Peyer's patch (tissue), 4 donors: ENCODE measurements at regions not wholly inside any gene's neighbourhood (a gene's known extent, or its start where the extent isn't known, plus 50 kb on each side); places are given as distances from the start of the nearest gene placed in this dataset.

Source experiments
- DNase-seq, 3 donors: peaks; one replicate each; pipeline ENCODE4 v3.0.0-alpha.2; 2017 to 2019
- H3K27ac ChIP-seq, 4 donors: fragments of 200-600 bp; sonication (generic); one replicate each; pipeline ENCODE4 v1.5.1; 2016 to 2019
- H3K27me3 ChIP-seq, 2 donors: fragments of 200-600 bp; sonication (generic); one replicate each; pipeline ENCODE4 v1.5.1; 2019
- H3K36me3 ChIP-seq, 3 donors: fragments of 200-600 bp; sonication (generic); one replicate each; pipeline ENCODE4 v1.5.1; 2016 to 2019
- H3K4me1 ChIP-seq, 4 donors: fragments of 200-600 bp; sonication (generic); one replicate each; pipeline ENCODE4 v1.5.1; 2016 to 2019
- H3K4me3 ChIP-seq, 4 donors: fragments of 200-600 bp; sonication (generic); 1 replicate in 3 of 4; 2 replicates in 1 of 4; pipeline ENCODE4 v1.5.1; 2016 to 2019; ENCODE audit warnings: mild to moderate bottlenecking in 1 of 4
- H3K9me3 ChIP-seq, 4 donors: fragments of 200-600 bp; sonication (generic); one replicate each; pipeline ENCODE4 v1.5.1; 2016 to 2019; ENCODE audit warnings: mild to moderate bottlenecking in 1 of 4
- CTCF ChIP-seq, 6 experiments: fragments of 450-650 bp in 4 of 6; fragments of 200-600 bp in 2 of 6; sonication (generic) in 1 of 6; IDR thresholded peaks; one replicate each; pipeline ENCODE4 v1.5.1; 2017 to 2019; ENCODE audit warnings: antibody characterized with exemption in 6 of 6, mild to moderate bottlenecking in 3 of 6, moderate library complexity in 1 of 6
- POLR2A ChIP-seq, 2 donors: fragments of 450-650 bp; IDR thresholded peaks; one replicate each; pipeline ENCODE4 v1.5.1; 2017; ENCODE audit warnings: antibody characterized with exemption in 2 of 2, mild to moderate bottlenecking in 2 of 2, moderate library complexity in 2 of 2

DNA sequence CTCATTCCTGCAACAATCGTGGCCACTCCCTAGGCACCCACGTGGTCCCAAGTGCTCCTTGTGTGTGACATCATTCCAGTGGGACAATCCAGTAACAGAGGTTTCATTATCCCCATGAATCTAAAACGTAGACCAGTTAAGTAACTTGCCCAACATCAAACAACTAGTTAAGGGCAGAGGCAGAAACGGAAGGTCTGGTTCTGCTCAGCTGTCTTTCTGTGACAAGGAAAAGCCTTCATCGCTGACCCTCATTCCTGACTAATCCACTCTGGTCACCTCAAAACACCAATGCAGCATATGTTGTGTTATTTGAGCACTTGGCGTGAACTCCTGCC, 261.4 kb upstream of the JARID2 start:
- TF ChIP-seq CTCF (IDR thresholded peaks at IDR 0.05), result no peak
- peak in 1 of 2 donors; percentile 44 for TF ChIP-seq POLR2A (IDR thresholded peaks at IDR 0.05)
- peak in 2 of 3 donors; percentile 79 to 89 for DNase-seq
- H3K36me3 ChIP-seq, result no peaks in the 10 kb centered on the region
- peak overlapping the region in 3 of 4 donors; percentile 21 to 92 (median 58) for H3K27ac ChIP-seq
- H3K27me3 ChIP-seq, result no peaks in the 10 kb centered on the region
- no peak overlapping the region for H3K4me3 ChIP-seq
- H3K4me1 ChIP-seq, result peaks cover 0 to 18% (median 1%) of the 10 kb centered on the region in 4 donors
- H3K9me3 ChIP-seq, result no peaks in the 10 kb centered on the region

GRCh38 chr6:14985366-14985765, 260.5 kb upstream of the JARID2 start:
- Histone ChIP-seq H3K9me3 (no peaks in the 10 kb centered on the region), H3K27me3 (no peaks in the 10 kb centered on the region), H3K4me3 (no peak overlapping the region), H3K4me1 (peaks cover 0 to 18% (median 1%) of the 10 kb centered on the region in 4 donors), H3K36me3 (no peaks in the 10 kb centered on the region), H3K27ac (peak overlapping the region in 1 of 4 donors; percentile 92)
- no peak for DNase-seq
- TF ChIP-seq POLR2A (IDR thresholded peaks at IDR 0.05), result no peak
- TF ChIP-seq CTCF (IDR thresholded peaks at IDR 0.05), result no peak

DNA sequence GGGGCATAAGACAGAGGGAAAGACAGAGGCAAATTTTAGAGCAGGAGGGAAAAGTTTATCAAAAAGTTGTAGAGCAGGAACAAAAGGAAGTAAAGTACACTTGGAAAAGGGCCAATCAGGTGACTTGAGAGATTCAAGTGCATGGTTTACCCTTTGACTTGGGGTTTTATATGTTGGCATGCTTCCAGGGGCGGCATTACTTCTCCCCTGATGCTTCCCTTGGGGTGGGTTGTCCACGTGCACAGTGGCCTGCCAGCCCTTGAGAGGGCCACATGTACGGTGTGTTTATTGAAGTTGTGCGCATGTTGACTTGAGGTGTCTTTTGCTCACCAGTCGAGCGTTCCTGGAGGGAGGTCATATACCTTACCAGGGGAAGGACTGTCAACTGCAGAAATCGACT, 259.5 kb upstream of the JARID2 start:
- H3K4me1 ChIP-seq, result peaks cover 0 to 18% (median 1%) of the 10 kb centered on the region in 4 donors
- no peaks in the 10 kb centered on the region for H3K9me3 ChIP-seq
- H3K27ac ChIP-seq, result peak overlapping the region in 2 of 4 donors; percentile 43 to 59
- TF ChIP-seq POLR2A (IDR thresholded peaks at IDR 0.05) (no peak), CTCF (IDR thresholded peaks at IDR 0.05) (no peak)
- DNase-seq, result peak in 2 of 3 donors; percentile 73 to 88
- no peak overlapping the region for H3K4me3 ChIP-seq
- no peaks in the 10 kb centered on the region for H3K27me3 ChIP-seq
- H3K36me3 ChIP-seq, result no peaks in the 10 kb centered on the region

- Histone ChIP-seq H3K4me3 (no peak overlapping the region), H3K27ac (no peak overlapping the region), H3K4me1 (peaks cover 0 to 18% (median 1%) of the 10 kb centered on the region in 4 donors), H3K9me3 (no peaks in the 10 kb centered on the region), H3K36me3 (no peaks in the 10 kb centered on the region), H3K27me3 (no peaks in the 10 kb centered on the region)
- no peak for DNase-seq
- no peak for TF ChIP-seq CTCF (IDR thresholded peaks at IDR 0.05)
- TF ChIP-seq POLR2A (IDR thresholded peaks at IDR 0.05), result no peak
Measured at GRCh38 chr6:14987490-14987889, 258.4 kb upstream of the JARID2 start.

- no peak overlapping the region for H3K27ac ChIP-seq
- no peaks in the 10 kb centered on the region for H3K9me3 ChIP-seq
- H3K4me3 ChIP-seq, result no peak overlapping the region
- no peaks in the 10 kb centered on the region for H3K36me3 ChIP-seq
- H3K27me3 ChIP-seq, result no peaks in the 10 kb centered on the region
- DNase-seq, result no peak
- H3K4me1 ChIP-seq, result no peaks in the 10 kb centered on the region
- no peak for TF ChIP-seq POLR2A (IDR thresholded peaks at IDR 0.05)
- TF ChIP-seq CTCF (IDR thresholded peaks at IDR 0.05), result no peak
Measured at GRCh38 chr6:14992382-14992781, 253.5 kb upstream of the JARID2 start.

DNA sequence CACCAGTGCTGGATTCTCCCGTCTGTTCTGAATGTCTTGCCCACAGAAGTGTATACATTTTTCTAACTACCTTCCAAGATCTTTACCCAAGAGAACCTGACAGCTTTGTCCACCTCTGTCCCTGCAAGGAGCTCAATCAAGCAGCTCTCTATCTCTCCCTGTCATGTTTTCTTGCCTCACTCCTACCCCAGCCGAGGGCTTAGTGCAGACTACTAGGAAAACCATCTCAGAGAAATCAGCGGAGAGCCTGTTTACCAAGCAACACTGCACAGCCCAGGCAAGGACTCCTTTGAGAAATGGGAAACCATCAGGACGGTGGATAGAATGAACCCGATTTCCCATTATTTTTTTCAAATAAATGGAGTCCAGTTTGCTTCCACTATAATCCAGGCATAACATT, 250.7 kb upstream of the JARID2 start:
- no peak for DNase-seq
- H3K4me1 ChIP-seq, result no peaks in the 10 kb centered on the region
- H3K27ac ChIP-seq, result no peak overlapping the region
- H3K36me3 ChIP-seq, result no peaks in the 10 kb centered on the region
- no peaks in the 10 kb centered on the region for H3K9me3 ChIP-seq
- H3K27me3 ChIP-seq, result no peaks in the 10 kb centered on the region
- no peak for TF ChIP-seq CTCF (IDR thresholded peaks at IDR 0.05)
- TF ChIP-seq POLR2A (IDR thresholded peaks at IDR 0.05), result no peak
- H3K4me3 ChIP-seq, result no peak overlapping the region
